LNCAP (cell line): ENCODE measurements at regions not wholly inside any gene's neighbourhood (a gene's known extent, or its start where the extent isn't known, plus 50 kb on each side); places are given as distances from the start of the nearest gene placed in this dataset.

Experiments used
- TF ChIP-seq, protein P1 (sequence below): fragments of 450-650 bp; IDR thresholded peaks from 2 replicates; pipeline ENCODE4 v1.5.1; 2017; ENCODE audit warnings: mild to moderate bottlenecking

DNA sequence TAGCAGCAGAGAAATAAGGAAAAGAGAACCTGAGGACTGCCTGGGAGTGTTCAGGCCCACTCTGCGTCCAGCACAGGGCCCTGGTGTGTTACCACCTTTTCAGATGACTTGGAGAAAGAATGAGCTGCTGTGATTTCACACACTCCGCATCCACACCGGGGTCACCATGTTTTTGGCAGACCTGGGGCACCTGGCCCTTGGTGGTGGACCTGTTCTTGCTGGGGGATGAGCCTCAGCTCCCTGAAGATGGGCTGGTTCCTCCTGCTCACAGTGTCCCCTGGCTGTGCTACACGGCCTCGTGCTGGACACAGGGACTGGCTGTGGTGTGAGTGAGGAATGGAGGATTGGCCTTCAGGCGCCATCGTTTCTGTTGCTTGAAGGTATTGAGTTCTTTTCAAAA lies 1381.4 kb downstream of the TBC1D22A start:
- TF ChIP-seq, protein P1, sequence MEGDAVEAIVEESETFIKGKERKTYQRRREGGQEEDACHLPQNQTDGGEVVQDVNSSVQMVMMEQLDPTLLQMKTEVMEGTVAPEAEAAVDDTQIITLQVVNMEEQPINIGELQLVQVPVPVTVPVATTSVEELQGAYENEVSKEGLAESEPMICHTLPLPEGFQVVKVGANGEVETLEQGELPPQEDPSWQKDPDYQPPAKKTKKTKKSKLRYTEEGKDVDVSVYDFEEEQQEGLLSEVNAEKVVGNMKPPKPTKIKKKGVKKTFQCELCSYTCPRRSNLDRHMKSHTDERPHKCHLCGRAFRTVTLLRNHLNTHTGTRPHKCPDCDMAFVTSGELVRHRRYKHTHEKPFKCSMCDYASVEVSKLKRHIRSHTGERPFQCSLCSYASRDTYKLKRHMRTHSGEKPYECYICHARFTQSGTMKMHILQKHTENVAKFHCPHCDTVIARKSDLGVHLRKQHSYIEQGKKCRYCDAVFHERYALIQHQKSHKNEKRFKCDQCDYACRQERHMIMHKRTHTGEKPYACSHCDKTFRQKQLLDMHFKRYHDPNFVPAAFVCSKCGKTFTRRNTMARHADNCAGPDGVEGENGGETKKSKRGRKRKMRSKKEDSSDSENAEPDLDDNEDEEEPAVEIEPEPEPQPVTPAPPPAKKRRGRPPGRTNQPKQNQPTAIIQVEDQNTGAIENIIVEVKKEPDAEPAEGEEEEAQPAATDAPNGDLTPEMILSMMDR, result no peak

DNA sequence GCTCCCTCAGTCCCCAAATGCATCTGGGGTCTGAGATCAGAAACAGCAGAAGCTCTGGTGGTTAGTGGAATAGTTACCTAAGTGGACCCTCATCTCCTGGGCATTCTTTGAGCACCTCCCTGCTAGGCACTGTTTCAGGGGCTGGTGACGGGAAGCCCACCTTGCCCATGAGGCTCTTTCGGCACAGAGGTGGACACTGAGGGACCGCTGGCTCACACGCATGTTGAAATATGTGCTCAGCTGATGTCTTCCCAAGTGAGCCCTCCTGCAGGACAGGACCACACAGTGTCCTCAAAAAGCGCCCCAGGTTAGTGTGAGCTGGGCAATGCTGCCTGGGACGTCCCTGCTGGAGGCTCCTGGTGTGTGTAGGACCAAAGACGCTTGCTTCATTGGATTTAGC lies 1379.9 kb downstream of the TBC1D22A start:
- TF ChIP-seq, protein P1, result no peak

DNA sequence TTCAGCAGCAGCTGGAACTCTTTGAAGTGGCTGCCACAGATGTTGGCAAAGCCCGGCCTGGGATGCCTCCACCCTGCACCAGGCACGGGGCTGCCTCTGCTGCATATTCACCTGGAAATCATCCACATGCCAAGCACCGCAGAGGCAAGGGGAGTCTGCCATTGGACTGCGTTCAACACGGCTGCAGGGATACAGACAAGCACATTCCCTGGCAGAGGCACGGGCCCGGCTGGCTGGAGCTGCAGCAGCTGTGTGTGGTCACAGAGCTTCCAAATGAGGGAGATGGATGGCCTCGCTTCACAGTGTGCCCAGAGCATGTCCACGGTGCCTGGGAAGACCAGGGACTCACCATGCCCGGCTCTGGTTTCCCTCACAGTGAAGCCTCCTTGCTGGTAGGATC lies 1378.9 kb downstream of the TBC1D22A start:
- TF ChIP-seq, protein P1, result no peak

DNA sequence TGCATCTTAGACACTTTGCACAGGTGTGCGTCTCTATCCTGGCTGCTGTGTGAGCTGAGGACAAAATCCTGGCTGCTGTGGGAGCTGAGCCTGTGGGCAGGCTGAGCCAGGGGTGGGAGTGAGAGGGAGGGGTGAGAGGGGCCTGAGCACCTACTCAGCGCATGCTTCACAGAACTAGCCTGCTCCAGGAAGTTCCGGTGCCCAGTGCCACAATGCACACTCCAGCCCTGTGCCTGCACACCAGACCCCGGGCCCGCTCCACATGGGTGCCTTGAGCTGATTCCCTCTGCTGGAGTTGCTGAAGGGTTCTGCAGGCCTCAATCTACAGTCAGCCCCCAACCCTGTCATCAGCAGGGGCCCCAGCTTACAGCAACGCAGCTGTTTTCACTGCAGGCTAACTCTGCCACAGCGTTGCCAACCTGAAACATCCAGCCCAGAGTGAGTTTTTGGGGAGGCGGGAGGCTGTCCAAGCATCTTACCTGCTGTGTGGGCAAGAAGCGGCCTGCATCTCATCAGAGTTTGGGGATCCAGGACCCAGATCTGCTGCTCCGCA lies 1377.9 kb downstream of the TBC1D22A start:
- TF ChIP-seq, protein P1, result no peak

DNA sequence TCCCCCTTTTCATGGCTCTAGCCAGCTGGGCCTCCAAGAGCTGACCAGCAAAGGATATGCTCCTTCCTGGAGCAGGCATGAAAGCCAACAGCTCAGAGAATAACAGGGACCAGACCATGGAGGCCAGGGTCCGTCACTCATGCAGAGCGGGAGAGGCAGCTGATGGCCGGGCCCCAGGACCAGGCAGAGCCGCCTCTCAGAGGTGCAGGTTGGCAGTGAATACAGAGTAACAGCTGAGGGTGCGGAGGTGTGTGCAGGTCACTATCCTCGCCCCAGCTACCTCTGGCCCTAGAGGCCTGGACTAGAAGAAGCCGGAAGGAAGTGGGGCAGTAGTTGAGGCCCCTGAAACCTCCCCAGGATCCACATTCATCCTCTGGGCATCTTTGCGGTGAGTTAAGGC lies 1377.3 kb downstream of the TBC1D22A start:
- TF ChIP-seq, protein P1, result no peak

DNA sequence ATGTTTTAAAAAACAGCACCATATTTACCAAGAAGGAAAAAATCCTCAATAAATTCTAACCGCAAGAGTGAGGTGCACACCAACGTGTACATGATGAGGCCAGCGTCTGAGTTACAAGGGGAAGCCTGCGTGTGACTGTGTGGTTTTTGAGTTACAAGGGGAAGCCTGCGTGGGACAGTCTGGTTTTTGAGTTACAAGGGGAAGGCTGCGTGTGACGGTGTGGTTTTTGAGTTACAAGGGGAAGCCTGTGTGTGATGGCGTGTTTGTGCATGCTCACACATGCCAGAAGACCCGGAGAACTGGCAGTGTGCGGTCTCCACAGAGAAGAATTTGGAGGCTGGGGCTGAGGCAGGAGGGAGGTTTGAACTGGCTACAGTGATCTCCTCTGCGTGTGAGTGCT lies 1376.4 kb downstream of the TBC1D22A start:
- TF ChIP-seq, protein P1, result no peak

DNA sequence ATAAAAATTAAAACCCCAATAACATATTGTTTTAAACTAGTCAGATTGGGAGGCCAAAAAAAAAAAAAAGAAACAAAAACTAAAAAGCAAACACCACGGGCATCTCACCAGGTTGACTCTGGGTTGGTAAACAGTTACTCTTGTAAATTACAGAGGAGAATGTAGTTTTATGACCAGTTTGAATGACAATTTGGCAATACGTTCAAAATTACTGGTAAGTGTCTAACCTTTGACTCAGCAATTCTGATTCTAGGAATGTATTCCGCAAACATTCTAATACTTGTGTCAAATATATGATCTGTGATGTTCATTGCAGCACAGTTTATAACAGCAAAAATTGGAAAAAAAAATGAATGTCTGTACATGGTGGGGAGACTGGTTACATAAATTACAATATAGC lies 1376.0 kb downstream of the TBC1D22A start:
- TF ChIP-seq, protein P1, result no peak

DNA sequence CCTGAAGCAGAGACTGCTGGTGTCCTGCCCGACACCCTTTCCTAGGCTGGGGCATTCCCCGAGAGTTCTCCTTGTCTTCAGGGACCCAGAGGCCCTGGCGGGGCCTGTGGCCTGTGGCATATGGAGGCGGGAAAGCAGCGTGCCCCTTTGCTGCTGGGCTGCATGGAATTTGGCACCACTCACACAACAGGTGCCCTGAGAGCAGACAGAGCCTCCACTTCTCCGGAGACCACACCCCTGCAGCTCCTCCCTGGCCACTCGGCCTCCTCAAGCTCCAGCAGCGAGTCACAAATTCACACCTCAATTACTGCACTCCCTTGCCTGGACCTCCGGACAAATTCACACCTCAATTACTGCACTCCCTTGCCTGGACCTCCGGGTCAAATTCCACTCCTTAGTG lies 1375.2 kb downstream of the TBC1D22A start:
- TF ChIP-seq, protein P1, result no peak
